H1 (cell line): ENCODE measurements at regions not wholly inside any gene's neighbourhood (a gene's known extent, or its start where the extent isn't known, plus 50 kb on each side); places are given as distances from the start of the nearest gene placed in this dataset.

Source experiments
- CBX5 ChIP-seq: fragments of 300-800, 300-1000 bp; sonication (generic); IDR thresholded peaks from 2 replicates; pipeline ENCODE4 v1.7.1; 2016; ENCODE audit warnings: antibody characterized with exemption, low read length, low read depth
- KDM5A ChIP-seq: fragments of 200-600 bp; IDR thresholded peaks from 2 replicates; pipeline ENCODE4 v1.7.1; 2012; ENCODE audit warnings: mild to moderate bottlenecking, low read length, inconsistent platforms, mixed read lengths
- TCF12 ChIP-seq: IDR thresholded peaks from 2 replicates; pipeline ENCODE4 v1.6.1; 2011; ENCODE audit warnings: low read depth, mild to moderate bottlenecking, low read length
- TF ChIP-seq, protein P1 (sequence below): IDR thresholded peaks from 2 replicates; pipeline ENCODE4 v1.6.1; 2011; ENCODE audit warnings: low read length, improper control_type of control experiment
- TF ChIP-seq, protein P2 (sequence below): IDR thresholded peaks from 2 replicates; pipeline ENCODE4 v1.6.1; 2012; ENCODE audit warnings: inconsistent platforms

- TF ChIP-seq, protein P1, sequence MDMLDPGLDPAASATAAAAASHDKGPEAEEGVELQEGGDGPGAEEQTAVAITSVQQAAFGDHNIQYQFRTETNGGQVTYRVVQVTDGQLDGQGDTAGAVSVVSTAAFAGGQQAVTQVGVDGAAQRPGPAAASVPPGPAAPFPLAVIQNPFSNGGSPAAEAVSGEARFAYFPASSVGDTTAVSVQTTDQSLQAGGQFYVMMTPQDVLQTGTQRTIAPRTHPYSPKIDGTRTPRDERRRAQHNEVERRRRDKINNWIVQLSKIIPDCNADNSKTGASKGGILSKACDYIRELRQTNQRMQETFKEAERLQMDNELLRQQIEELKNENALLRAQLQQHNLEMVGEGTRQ, result no peak
- TF ChIP-seq, protein P2, sequence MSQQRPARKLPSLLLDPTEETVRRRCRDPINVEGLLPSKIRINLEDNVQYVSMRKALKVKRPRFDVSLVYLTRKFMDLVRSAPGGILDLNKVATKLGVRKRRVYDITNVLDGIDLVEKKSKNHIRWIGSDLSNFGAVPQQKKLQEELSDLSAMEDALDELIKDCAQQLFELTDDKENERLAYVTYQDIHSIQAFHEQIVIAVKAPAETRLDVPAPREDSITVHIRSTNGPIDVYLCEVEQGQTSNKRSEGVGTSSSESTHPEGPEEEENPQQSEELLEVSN, result no peak
- TF ChIP-seq TCF12 (no peak), KDM5A (no peak), CBX5 (no peak)
Measured at GRCh38 chr7:49579408-49579807, 194.0 kb upstream of the VWC2 start (continued).
